Naive thymus-derived CD4-positive, alpha-beta T cell (primary cell): ENCODE measurements at regions not wholly inside any gene's neighbourhood (a gene's known extent, or its start where the extent isn't known, plus 50 kb on each side); places are given as distances from the start of the nearest gene placed in this dataset.
A peak's percentile ranks its signal among the peaks of the same experiment; 100 is the strongest.

Experiments
- ATAC-seq: fragments of 150-1000 bp; cut with Tn5 transposase; 2 replicates; pipeline ENCODE4 v1.10.0; 2021; ENCODE audit warnings: mild to moderate bottlenecking, moderate library complexity
- CTCF ChIA-PET: fragments of 350-600 bp; sonication (Branson Sonifier 250); formaldehyde crosslinking; loops from one replicate; lab custom pipeline; 2021; ENCODE audit warnings: antibody characterized with exemption; lab: Charles Lee
- POLR2A ChIA-PET: fragments of 350-600 bp; sonication (Branson Sonifier 250); formaldehyde crosslinking; loops from one replicate; lab custom pipeline; 2021; ENCODE audit warnings: antibody characterized with exemption, inconsistent platforms; lab: Charles Lee
- DNase-seq, 9 donors: peaks; one replicate each; pipeline versions ENCODE4 v3.0.0 to v3.0.0-alpha.2; 2020 to 2022; ENCODE audit warnings: mixed read lengths in 1 of 9
- H3K27ac ChIP-seq: one replicate; pipeline ENCODE4 v1.7.0; 2013; ENCODE audit warnings: mild to moderate bottlenecking, low read depth, low read length, moderate library complexity
- H3K27me3 ChIP-seq, 2 donors: one replicate each; pipeline ENCODE4 v1.7.0; 2013; ENCODE audit warnings: low read length in 2 of 2, mild to moderate bottlenecking in 2 of 2, moderate library complexity in 2 of 2; ENCODE audit not compliant: control insufficient read depth in 2 of 2, insufficient read depth in 2 of 2
- H3K36me3 ChIP-seq, 3 experiments: 1 replicate in 2 of 3; 2 replicates in 1 of 3; pipeline ENCODE4 v1.7.0; 2013; ENCODE audit warnings: low read length in 3 of 3, mild to moderate bottlenecking in 3 of 3, moderate library complexity in 1 of 3; ENCODE audit not compliant: insufficient read depth in 3 of 3, control insufficient read depth in 2 of 3
- H3K4me1 ChIP-seq, 2 donors: one replicate each; pipeline ENCODE4 v1.7.0; 2013; ENCODE audit warnings: low read length in 2 of 2, mild to moderate bottlenecking in 2 of 2, moderate library complexity in 1 of 2; ENCODE audit not compliant: control insufficient read depth in 2 of 2, insufficient read depth in 2 of 2
- H3K4me3 ChIP-seq: 2 replicates; pipeline ENCODE4 v1.7.0; 2013; ENCODE audit warnings: mild to moderate bottlenecking, low read length
- H3K9me3 ChIP-seq, 3 experiments: 1 replicate in 2 of 3; 2 replicates in 1 of 3; pipeline ENCODE4 v1.7.0; 2013; ENCODE audit warnings: low read length in 3 of 3; ENCODE audit not compliant: control insufficient read depth in 2 of 3
- H3K27ac Mint-ChIP-seq, 9 donors: one replicate each; pipeline ENCODE4 v1.8.0; 2020 to 2022; ENCODE audit warnings: mixed read lengths in 9 of 9, mild to moderate bottlenecking in 8 of 9, moderate library complexity in 5 of 9, inconsistent platforms in 2 of 9
- H3K27me3 Mint-ChIP-seq, 5 donors: one replicate each; pipeline ENCODE4 v1.8.0; 2021 to 2022; ENCODE audit warnings: mixed read lengths in 5 of 5, mild to moderate bottlenecking in 1 of 5
- H3K36me3 Mint-ChIP-seq, 5 donors: one replicate each; pipeline ENCODE4 v1.8.0; 2020 to 2022; ENCODE audit warnings: mixed read lengths in 5 of 5, mild to moderate bottlenecking in 3 of 5, inconsistent platforms in 1 of 5
- H3K4me1 Mint-ChIP-seq, 7 donors: one replicate each; pipeline ENCODE4 v1.8.0; 2020 to 2022; ENCODE audit warnings: mixed read lengths in 7 of 7, mild to moderate bottlenecking in 3 of 7, inconsistent platforms in 1 of 7
- H3K4me3 Mint-ChIP-seq, 10 donors: one replicate each; pipeline ENCODE4 v1.8.0; 2020 to 2022; ENCODE audit warnings: mild to moderate bottlenecking in 10 of 10, mixed read lengths in 10 of 10, moderate library complexity in 6 of 10, inconsistent platforms in 2 of 10
- H3K9me3 Mint-ChIP-seq, 11 donors: one replicate each; pipeline ENCODE4 v1.8.0; 2020 to 2022; ENCODE audit warnings: mixed read lengths in 11 of 11, mild to moderate bottlenecking in 4 of 11, inconsistent platforms in 1 of 11, moderate library complexity in 1 of 11
- intact Hi-C, 2 donors: fragments of 100-400 bp; cut with micrococcal nuclease; formaldehyde crosslinking; loops; one replicate each; pipeline ENCODE4 v1.15.1; 2023

- POLR2A ChIA-PET = no interaction called here
- H3K9me3 ChIP-seq = peaks cover 0 to 3% (median 0%) of the 10 kb centered on the region in 3 experiments
- no peak overlapping the region for H3K4me3 Mint-ChIP-seq
- H3K27ac ChIP-seq = no peak overlapping the region
- H3K27ac Mint-ChIP-seq = no peak overlapping the region
- H3K4me1 Mint-ChIP-seq = no peaks in the 10 kb centered on the region
- H3K36me3 Mint-ChIP-seq = no peaks in the 10 kb centered on the region
- ATAC-seq (no peak), DNase-seq (no peak)
- no peaks in the 10 kb centered on the region for H3K27me3 Mint-ChIP-seq
- CTCF ChIA-PET = no interaction called here
- H3K4me1 ChIP-seq = no peaks in the 10 kb centered on the region
- no peaks in the 10 kb centered on the region for H3K36me3 ChIP-seq
- intact Hi-C loops = no loop called here
- no peaks in the 10 kb centered on the region for H3K27me3 ChIP-seq
- peaks cover under 1 to 15% (median 4%) of the 10 kb centered on the region in 11 donors for H3K9me3 Mint-ChIP-seq
- H3K4me3 ChIP-seq = no peak overlapping the region
These were observed 733.4 kb upstream of the CDH7 start for GRCh38 chr18:65017372-65017760.

GRCh38 chr18:65016631-65017371, 734.0 kb upstream of the CDH7 start:
- intact Hi-C loops = no loop called here
- Mint-ChIP-seq H3K27ac (no peak overlapping the region), H3K27me3 (no peaks in the 10 kb centered on the region), H3K9me3 (peaks cover 2 to 18% (median 7%) of the 10 kb centered on the region in 11 donors), H3K4me3 (no peak overlapping the region), H3K4me1 (no peaks in the 10 kb centered on the region), H3K36me3 (no peaks in the 10 kb centered on the region)
- DNase-seq (no peak), ATAC-seq (no peak)
- Histone ChIP-seq H3K4me3 (no peak overlapping the region), H3K27ac (no peak overlapping the region), H3K9me3 (peaks cover 0 to 3% (median 0%) of the 10 kb centered on the region in 3 experiments), H3K27me3 (no peaks in the 10 kb centered on the region), H3K36me3 (no peaks in the 10 kb centered on the region), H3K4me1 (no peaks in the 10 kb centered on the region)
- CTCF ChIA-PET = no interaction called here
- POLR2A ChIA-PET = no interaction called here

- Mint-ChIP-seq H3K4me3 (no peak overlapping the region), H3K27ac (no peak overlapping the region), H3K4me1 (peaks cover 0 to 1% (median 0%) of the 10 kb centered on the region in 7 donors), H3K9me3 (peaks cover 0 to 11% (median 2%) of the 10 kb centered on the region in 11 donors), H3K36me3 (no peaks in the 10 kb centered on the region), H3K27me3 (no peaks in the 10 kb centered on the region)
- H3K36me3 ChIP-seq = no peaks in the 10 kb centered on the region
- ChIA-PET CTCF (no interaction called here), POLR2A (no interaction called here)
- H3K4me3 ChIP-seq = no peak overlapping the region
- DNase-seq = no peak
- H3K9me3 ChIP-seq = no peaks in the 10 kb centered on the region
- H3K27me3 ChIP-seq = no peaks in the 10 kb centered on the region
- intact Hi-C loops = no loop called here
- ATAC-seq = no peak
- H3K4me1 ChIP-seq = no peaks in the 10 kb centered on the region
- H3K27ac ChIP-seq = no peak overlapping the region
These were observed 756.4 kb upstream of the CDH7 start for GRCh38 chr18:64994370-64994769.

- no peak for ATAC-seq
- ChIA-PET POLR2A (no interaction called here), CTCF (no interaction called here)
- Mint-ChIP-seq H3K27me3 (no peaks in the 10 kb centered on the region), H3K36me3 (no peaks in the 10 kb centered on the region), H3K4me3 (peak overlapping the region in 1 of 10 donors; percentile 8), H3K27ac (no peak overlapping the region), H3K9me3 (peaks cover 0 to 15% (median 6%) of the 10 kb centered on the region in 11 donors), H3K4me1 (peaks cover 0 to 6% (median 0%) of the 10 kb centered on the region in 7 donors)
- no peak overlapping the region for H3K27ac ChIP-seq
- intact Hi-C loops = no loop called here
- no peaks in the 10 kb centered on the region for H3K27me3 ChIP-seq
- no peaks in the 10 kb centered on the region for H3K9me3 ChIP-seq
- no peaks in the 10 kb centered on the region for H3K36me3 ChIP-seq
- H3K4me1 ChIP-seq = no peaks in the 10 kb centered on the region
- no peak for DNase-seq
- no peak overlapping the region for H3K4me3 ChIP-seq
These were observed 757.1 kb upstream of the CDH7 start for GRCh38 chr18:64993695-64994094.

GRCh38 chr18:64992654-64993053, 758.2 kb upstream of the CDH7 start:
- Mint-ChIP-seq H3K27ac (no peak overlapping the region), H3K27me3 (no peaks in the 10 kb centered on the region), H3K4me1 (peaks cover 0 to 6% (median 0%) of the 10 kb centered on the region in 7 donors), H3K9me3 (peaks cover 0 to 15% (median 6%) of the 10 kb centered on the region in 11 donors), H3K36me3 (no peaks in the 10 kb centered on the region), H3K4me3 (no peak overlapping the region)
- CTCF ChIA-PET = no interaction called here
- H3K9me3 ChIP-seq = no peaks in the 10 kb centered on the region
- POLR2A ChIA-PET = no interaction called here
- DNase-seq (no peak), ATAC-seq (no peak)
- no peaks in the 10 kb centered on the region for H3K27me3 ChIP-seq
- H3K36me3 ChIP-seq = no peaks in the 10 kb centered on the region
- no peaks in the 10 kb centered on the region for H3K4me1 ChIP-seq
- H3K4me3 ChIP-seq = no peak overlapping the region
- H3K27ac ChIP-seq = no peak overlapping the region
- intact Hi-C loops = no loop called here

- peaks cover 0 to 15% (median 6%) of the 10 kb centered on the region in 11 donors for H3K9me3 Mint-ChIP-seq
- CTCF ChIA-PET = no interaction called here
- Histone ChIP-seq H3K4me1 (no peaks in the 10 kb centered on the region), H3K4me3 (no peak overlapping the region), H3K9me3 (no peaks in the 10 kb centered on the region), H3K36me3 (no peaks in the 10 kb centered on the region), H3K27me3 (no peaks in the 10 kb centered on the region), H3K27ac (no peak overlapping the region)
- DNase-seq = no peak
- no peak overlapping the region for H3K4me3 Mint-ChIP-seq
- POLR2A ChIA-PET = no interaction called here
- no peaks in the 10 kb centered on the region for H3K36me3 Mint-ChIP-seq
- H3K27ac Mint-ChIP-seq = no peak overlapping the region
- intact Hi-C loops = no loop called here
- no peak for ATAC-seq
- no peaks in the 10 kb centered on the region for H3K27me3 Mint-ChIP-seq
- H3K4me1 Mint-ChIP-seq = peaks cover 0 to 6% (median 0%) of the 10 kb centered on the region in 7 donors
These were observed 759.7 kb upstream of the CDH7 start for GRCh38 chr18:64991102-64991501.

- Mint-ChIP-seq H3K27me3 (no peaks in the 10 kb centered on the region), H3K27ac (no peak overlapping the region), H3K4me1 (peaks cover 0 to 6% (median 0%) of the 10 kb centered on the region in 7 donors), H3K9me3 (peaks cover 0 to 20% (median 6%) of the 10 kb centered on the region in 11 donors), H3K36me3 (no peaks in the 10 kb centered on the region), H3K4me3 (no peak overlapping the region)
- Histone ChIP-seq H3K4me3 (no peak overlapping the region), H3K36me3 (no peaks in the 10 kb centered on the region), H3K4me1 (no peaks in the 10 kb centered on the region), H3K27me3 (no peaks in the 10 kb centered on the region), H3K27ac (no peak overlapping the region), H3K9me3 (no peaks in the 10 kb centered on the region)
- DNase-seq = no peak
- CTCF ChIA-PET = no interaction called here
- intact Hi-C loops = no loop called here
- no peak for ATAC-seq
- POLR2A ChIA-PET = no interaction called here
These were observed 763.8 kb upstream of the CDH7 start for GRCh38 chr18:64986906-64987495.
